Esophagus squamous epithelium (tissue), 5 donors: ENCODE measurements at regions not wholly inside any gene's neighbourhood (a gene's known extent, or its start where the extent isn't known, plus 50 kb on each side); places are given as distances from the start of the nearest gene placed in this dataset.

ENCODE experiments used
- DNase-seq: peaks from one replicate; lab custom pipeline; 2025; lab: John Stamatoyannopoulos, UW
- H3K27ac ChIP-seq, 4 donors: fragments of 200-600 bp; sonication (generic); one replicate each; pipeline ENCODE4 v1.5.1; 2016 to 2019; ENCODE audit warnings: mild to moderate bottlenecking in 1 of 4
- H3K27me3 ChIP-seq, 4 donors: fragments of 200-600 bp; sonication (generic); 1 replicate in 3 of 4; 2 replicates in 1 of 4; pipeline versions ENCODE4 v1.5.1 to v1.6.0; 2017 to 2021; ENCODE audit warnings: antibody characterized with exemption in 1 of 4
- H3K36me3 ChIP-seq, 3 donors: fragments of 200-600 bp; sonication (generic); one replicate each; pipeline ENCODE4 v1.5.1; 2016 to 2019
- H3K4me1 ChIP-seq, 3 donors: fragments of 200-600 bp; sonication (generic); one replicate each; pipeline ENCODE4 v1.5.1; 2017 to 2019
- H3K4me3 ChIP-seq, 4 donors: fragments of 200-600 bp; sonication (generic); 1 replicate in 3 of 4; 2 replicates in 1 of 4; pipeline ENCODE4 v1.5.1; 2016 to 2019; ENCODE audit warnings: mild to moderate bottlenecking in 2 of 4, moderate library complexity in 1 of 4
- H3K9me3 ChIP-seq, 3 donors: fragments of 200-600 bp; sonication (generic); one replicate each; pipeline ENCODE4 v1.5.1; 2016 to 2019
- CTCF ChIP-seq, 6 experiments: fragments of 450-650 bp in 4 of 6; fragments of 200-600 bp in 2 of 6; sonication (generic) in 2 of 6; IDR thresholded peaks; one replicate each; pipeline ENCODE4 v1.5.1; 2016 to 2019; ENCODE audit warnings: antibody characterized with exemption in 6 of 6, mild to moderate bottlenecking in 4 of 6, moderate library complexity in 4 of 6
- POLR2A ChIP-seq, 4 donors: fragments of 450-650 bp; IDR thresholded peaks; one replicate each; pipeline ENCODE4 v1.6.1; 2017; ENCODE audit warnings: antibody characterized with exemption in 4 of 4, mild to moderate bottlenecking in 4 of 4, moderate library complexity in 3 of 4
- WGBS, 2 donors: methylation state at CpG; one replicate each; pipeline ENCODE4 v1.1.5; 2018; 5-methylcytosine and 5-hydroxymethylcytosine counted together
- intact Hi-C: fragments of 100-400 bp; cut with DNase I; formaldehyde crosslinking; loops from one replicate; pipeline ENCODE4 v1.15.0; 2022
- donor health status: DM: yes; HTN: yes; CAD: no.

GRCh38 chr6:71034563-71035345 is 77.9 kb upstream of the B3GAT2 start:
- Histone ChIP-seq H3K27me3 (no peaks in the 10 kb centered on the region), H3K4me1 (no peaks in the 10 kb centered on the region), H3K9me3 (no peaks in the 10 kb centered on the region), H3K4me3 (no peak overlapping the region), H3K36me3 (no peaks in the 10 kb centered on the region), H3K27ac (no peak overlapping the region)
- no peak for TF ChIP-seq CTCF (IDR thresholded peaks at IDR 0.05)
- TF ChIP-seq POLR2A (IDR thresholded peaks at IDR 0.05), result no peak
- 54 to 58% methylated on average over 4 of the region's 4 CpGs for WGBS, 2 donors
- intact Hi-C loops, result no loop called here
- DNase-seq, result no peak

- Histone ChIP-seq H3K36me3 (no peaks in the 10 kb centered on the region), H3K27me3 (peaks cover 0 to 5% (median 0%) of the 10 kb centered on the region in 4 donors), H3K4me1 (no peaks in the 10 kb centered on the region), H3K4me3 (no peak overlapping the region), H3K9me3 (no peaks in the 10 kb centered on the region), H3K27ac (no peak overlapping the region)
- no peak for DNase-seq
- intact Hi-C loops, result no loop called here
- TF ChIP-seq POLR2A (IDR thresholded peaks at IDR 0.05) (no peak), CTCF (IDR thresholded peaks at IDR 0.05) (no peak)
Observed at GRCh38 chr6:71035871-71036270, 79.0 kb upstream of the B3GAT2 start.

- Histone ChIP-seq H3K27ac (no peak overlapping the region), H3K27me3 (peaks cover 0 to 5% (median 0%) of the 10 kb centered on the region in 4 donors), H3K4me3 (no peak overlapping the region), H3K9me3 (no peaks in the 10 kb centered on the region), H3K4me1 (no peaks in the 10 kb centered on the region), H3K36me3 (no peaks in the 10 kb centered on the region)
- no peak for DNase-seq
- WGBS, 2 donors, result 55 to 57% methylated on average over 8 of the region's 8 CpGs
- intact Hi-C loops, result no loop called here
- TF ChIP-seq CTCF (IDR thresholded peaks at IDR 0.05), result no peak
- no peak for TF ChIP-seq POLR2A (IDR thresholded peaks at IDR 0.05)
Observed at GRCh38 chr6:71038711-71039344, 82.0 kb upstream of the B3GAT2 start.

- WGBS, 2 donors, result 63 to 78% methylated on average over 1 of the region's 1 CpG
- no peak for TF ChIP-seq POLR2A (IDR thresholded peaks at IDR 0.05)
- no peak for TF ChIP-seq CTCF (IDR thresholded peaks at IDR 0.05)
- intact Hi-C loops, result no loop called here
- H3K9me3 ChIP-seq, result no peaks in the 10 kb centered on the region
- H3K27me3 ChIP-seq, result peaks cover 0 to 5% (median 0%) of the 10 kb centered on the region in 4 donors
- no peak for DNase-seq
- no peaks in the 10 kb centered on the region for H3K4me1 ChIP-seq
- no peak overlapping the region for H3K27ac ChIP-seq
- no peak overlapping the region for H3K4me3 ChIP-seq
- no peaks in the 10 kb centered on the region for H3K36me3 ChIP-seq
Observed at GRCh38 chr6:71040043-71040442, 83.2 kb upstream of the B3GAT2 start.

- Histone ChIP-seq H3K4me3 (no peak overlapping the region), H3K4me1 (no peaks in the 10 kb centered on the region), H3K9me3 (no peaks in the 10 kb centered on the region), H3K36me3 (no peaks in the 10 kb centered on the region), H3K27me3 (peaks cover 0 to 5% (median 0%) of the 10 kb centered on the region in 4 donors), H3K27ac (no peak overlapping the region)
- no peak for DNase-seq
- intact Hi-C loops, result no loop called here
- WGBS, 2 donors, result 73 to 85% methylated on average over 2 of the region's 2 CpGs
- TF ChIP-seq POLR2A (IDR thresholded peaks at IDR 0.05) (no peak), CTCF (IDR thresholded peaks at IDR 0.05) (no peak)
Observed at GRCh38 chr6:71040841-71041240, 84.0 kb upstream of the B3GAT2 start.
